Calu3 (cell line): ENCODE measurements at regions not wholly inside any gene's neighbourhood (a gene's known extent, or its start where the extent isn't known, plus 50 kb on each side); places are given as distances from the start of the nearest gene placed in this dataset.

ENCODE experiments used
- BruUV-seq: library from RNA; stranded (reverse); fragments of 400-500 nt; replicated peaks from 2 replicates; lab custom pipeline; 2021; lab: Mats Ljungman, UMichigan
- CTCF ChIA-PET: fragments of 300-600 bp; sonication (Branson Sonifier 250); formaldehyde crosslinking; loops from one replicate; lab custom pipeline; 2022; ENCODE audit warnings: antibody characterized with exemption; lab: Charles Lee
- DNase-seq: peaks from one replicate; pipeline ENCODE4 v3.0.0; 2022
- H3K27ac Mint-ChIP-seq: one replicate; pipeline ENCODE4 v1.8.0; 2022; ENCODE audit warnings: mixed read lengths; ENCODE audit not compliant: unreplicated experiment
- H3K27me3 Mint-ChIP-seq: one replicate; pipeline ENCODE4 v1.8.0; 2022; ENCODE audit warnings: mixed read lengths; ENCODE audit not compliant: unreplicated experiment
- H3K36me3 Mint-ChIP-seq: one replicate; pipeline ENCODE4 v1.8.0; 2022; ENCODE audit warnings: mild to moderate bottlenecking, moderate library complexity, mixed read lengths; ENCODE audit not compliant: insufficient read depth, unreplicated experiment
- H3K4me1 Mint-ChIP-seq: one replicate; pipeline ENCODE4 v1.8.0; 2022; ENCODE audit warnings: mild to moderate bottlenecking, low read depth, mixed read lengths; ENCODE audit not compliant: unreplicated experiment
- H3K4me3 Mint-ChIP-seq: one replicate; pipeline ENCODE4 v1.8.0; 2022; ENCODE audit warnings: mild to moderate bottlenecking, low read depth, moderate library complexity, mixed read lengths; ENCODE audit not compliant: unreplicated experiment
- H3K9me3 Mint-ChIP-seq: one replicate; pipeline ENCODE4 v1.8.0; 2022; ENCODE audit warnings: low read depth, mixed read lengths; ENCODE audit not compliant: unreplicated experiment
- CTCF ChIP-seq: fragments of 200-600 bp; IDR thresholded peaks from one replicate; pipeline ENCODE4 v1.8.0; 2022; ENCODE audit warnings: antibody characterized with exemption; ENCODE audit not compliant: unreplicated experiment
- intact Hi-C: fragments of 100-400 bp; cut with micrococcal nuclease; formaldehyde crosslinking; loops from one replicate; pipeline ENCODE4 v1.10.0; 2022; ENCODE audit not compliant: unreplicated experiment

GRCh38 chr10:105761576-105762260, 1120.6 kb downstream of the SORCS3 start:
- no peak for DNase-seq
- peaks cover 9% of the 10 kb centered on the region for H3K9me3 Mint-ChIP-seq
- no peak for TF ChIP-seq CTCF
- no peak overlapping the region for H3K27ac Mint-ChIP-seq
- no TSS peak for BruUV-seq
- no peaks in the 10 kb centered on the region for H3K36me3 Mint-ChIP-seq
- no peaks in the 10 kb centered on the region for H3K27me3 Mint-ChIP-seq
- CTCF ChIA-PET = no interaction called here
- intact Hi-C loops = no loop called here
- H3K4me1 Mint-ChIP-seq = no peaks in the 10 kb centered on the region
- no peak overlapping the region for H3K4me3 Mint-ChIP-seq

DNA sequence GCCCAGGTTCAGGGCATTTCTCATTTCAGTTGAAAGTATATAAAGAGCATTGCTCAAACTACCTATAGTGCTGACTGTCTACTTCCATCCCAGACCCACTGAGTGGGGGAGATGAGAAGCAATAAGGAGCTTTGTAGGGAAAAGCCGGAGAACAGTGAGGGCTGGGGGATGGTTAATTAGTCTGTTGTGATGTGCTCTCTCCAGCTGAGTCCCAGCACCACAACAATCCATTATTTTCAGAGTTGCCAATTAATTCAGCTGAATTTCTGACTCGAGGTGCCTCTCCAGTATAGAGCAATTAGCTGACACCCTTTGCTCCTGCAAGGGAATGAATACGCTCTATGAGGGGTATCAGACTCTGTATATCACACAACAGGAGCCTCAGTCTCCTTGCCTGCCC, 1118.6 kb downstream of the SORCS3 start:
- no peak for TF ChIP-seq CTCF
- BruUV-seq = no TSS peak
- Mint-ChIP-seq H3K27me3 (no peaks in the 10 kb centered on the region), H3K36me3 (no peaks in the 10 kb centered on the region), H3K4me1 (no peaks in the 10 kb centered on the region), H3K4me3 (no peak overlapping the region), H3K27ac (no peak overlapping the region), H3K9me3 (peaks cover 12% of the 10 kb centered on the region)
- intact Hi-C loops = no loop called here
- CTCF ChIA-PET = no interaction called here
- no peak for DNase-seq

DNA sequence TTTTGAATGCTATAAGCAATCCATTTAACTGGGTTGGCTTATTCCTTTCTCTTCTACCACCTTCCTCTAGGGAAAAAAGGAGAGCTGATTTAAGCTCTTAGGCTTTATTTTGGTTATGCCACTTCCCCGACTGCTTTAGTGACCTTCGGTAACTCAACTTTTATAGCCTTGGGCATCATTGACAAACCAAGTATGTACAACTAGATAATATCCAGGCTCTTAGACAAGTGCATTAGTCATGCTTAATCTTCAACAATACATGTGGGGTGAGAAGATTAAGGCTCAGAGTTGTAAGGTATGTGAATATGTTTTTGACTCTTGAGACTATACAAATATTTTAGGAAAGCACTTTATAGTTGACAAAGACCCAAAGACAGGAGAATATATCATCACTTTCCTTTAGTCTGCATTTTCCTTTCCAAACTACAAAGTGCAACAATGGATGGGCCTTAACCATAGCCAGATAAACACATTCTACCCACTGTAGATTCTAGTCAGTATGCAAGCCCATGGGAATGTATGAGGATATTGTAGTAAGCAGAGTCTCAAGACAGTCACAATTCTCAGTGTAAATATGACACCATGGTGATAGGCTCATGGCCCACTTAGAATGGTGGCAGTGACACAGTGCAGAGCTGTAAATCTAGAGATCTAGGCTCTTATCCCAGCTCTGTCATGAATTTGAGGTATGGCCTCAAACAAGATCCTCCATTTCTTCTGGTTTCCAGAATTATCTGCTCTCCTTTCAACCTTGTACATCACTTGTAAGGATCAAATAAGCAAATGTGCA, 1117.3 kb downstream of the SORCS3 start:
- TF ChIP-seq CTCF = no peak
- Mint-ChIP-seq H3K9me3 (peaks cover 6% of the 10 kb centered on the region), H3K36me3 (no peaks in the 10 kb centered on the region), H3K27me3 (no peaks in the 10 kb centered on the region), H3K4me1 (no peaks in the 10 kb centered on the region), H3K4me3 (no peak overlapping the region), H3K27ac (no peak overlapping the region)
- intact Hi-C loops = no loop called here
- CTCF ChIA-PET = no interaction called here
- no peak for DNase-seq
- no TSS peak for BruUV-seq

- Mint-ChIP-seq H3K27ac (no peak overlapping the region), H3K4me1 (no peaks in the 10 kb centered on the region), H3K4me3 (no peak overlapping the region), H3K27me3 (no peaks in the 10 kb centered on the region), H3K36me3 (no peaks in the 10 kb centered on the region), H3K9me3 (peaks cover 3% of the 10 kb centered on the region)
- intact Hi-C loops = no loop called here
- no peak for TF ChIP-seq CTCF
- no TSS peak for BruUV-seq
- no peak for DNase-seq
- CTCF ChIA-PET = no interaction called here
Measured at GRCh38 chr10:105757302-105757701, 1116.2 kb downstream of the SORCS3 start.
